H1 (cell line): ENCODE measurements at regions not wholly inside any gene's neighbourhood (a gene's known extent, or its start where the extent isn't known, plus 50 kb on each side); places are given as distances from the start of the nearest gene placed in this dataset.

Experiments used
- CTCF ChIA-PET: fragments of 300-600 bp; sonication (Branson Sonifier 250); formaldehyde crosslinking; loops from one replicate; lab custom pipeline; 2021; ENCODE audit not compliant: partially characterized antibody; lab: Charles Lee
- POLR2A ChIA-PET: fragments of 300-600 bp; sonication (Branson Sonifier 250); formaldehyde crosslinking; loops from one replicate; lab custom pipeline; 2021; ENCODE audit warnings: inconsistent platforms; ENCODE audit not compliant: partially characterized antibody; lab: Charles Lee
- DNase-seq, 2 experiments: peaks; one replicate each; pipeline versions ENCODE4 v3.0.0 to v3.0.0-alpha.2; 2010 to 2022; ENCODE audit warnings: low spot score in 2 of 2, low read depth in 1 of 2, mixed read lengths in 1 of 2
- FAIRE-seq: peaks from 2 replicates; lab custom pipeline; 2011; peaks lifted over from hg19 to GRCh38; lab: Jason Lieb, UNC
- H2AFZ ChIP-seq: 2 replicates; pipeline ENCODE4 v1.8.1; 2012; ENCODE audit warnings: low read length, inconsistent platforms
- H2AK5ac ChIP-seq: 2 replicates; pipeline ENCODE4 v1.6.1; 2013; ENCODE audit warnings: low read depth, low read length
- H2BK120ac ChIP-seq: replicated peaks from 2 replicates; pipeline ENCODE3; 2013; ENCODE audit warnings: low read depth, low read length, inconsistent platforms
- H2BK12ac ChIP-seq: 2 replicates; pipeline ENCODE4 v1.6.1; 2013; ENCODE audit warnings: low read depth, low read length
- H2BK15ac ChIP-seq: 2 replicates; pipeline ENCODE4 v1.6.1; 2013; ENCODE audit warnings: low read length
- H2BK20ac ChIP-seq: 2 replicates; pipeline ENCODE4 v1.6.1; 2013; ENCODE audit warnings: low read length
- H2BK5ac ChIP-seq: 2 replicates; pipeline ENCODE4 v1.6.1; 2013; ENCODE audit warnings: low read depth, low read length
- H3K14ac ChIP-seq: 2 replicates; pipeline ENCODE4 v1.6.1; 2013; ENCODE audit warnings: inconsistent platforms; ENCODE audit not compliant: insufficient read length
- H3K18ac ChIP-seq: 2 replicates; pipeline ENCODE4 v1.6.1; 2013; ENCODE audit warnings: low read length; ENCODE audit errors: extremely low read depth
- H3K23ac ChIP-seq: 2 replicates; pipeline ENCODE4 v1.6.1; 2013; ENCODE audit warnings: inconsistent platforms; ENCODE audit not compliant: insufficient read length
- H3K23me2 ChIP-seq: 2 replicates; pipeline ENCODE4 v1.6.1; 2013; ENCODE audit warnings: low read depth, low read length
- H3K27ac ChIP-seq: 2 replicates; pipeline ENCODE4 v1.6.1; 2011; ENCODE audit warnings: low read depth, low read length, inconsistent platforms
- H3K27me3 ChIP-seq, 4 experiments: replicated peaks in 1 of 4; 1 replicate in 1 of 4; 2 replicates in 3 of 4; pipeline versions ENCODE4 v1.6.1 to v1.8.1; 2011 to 2013; ENCODE audit warnings: low read length in 3 of 4, mild to moderate bottlenecking in 3 of 4, inconsistent platforms in 2 of 4, mixed read lengths in 2 of 4, moderate library complexity in 1 of 4; ENCODE audit not compliant: control insufficient read depth in 3 of 4, insufficient read depth in 3 of 4; ENCODE audit errors: extremely low read depth in 1 of 4
- H3K36me3 ChIP-seq, 4 experiments: 2 replicates each; pipeline versions ENCODE4 v1.6.1 to v1.8.1; 2011 to 2013; ENCODE audit warnings: mild to moderate bottlenecking in 4 of 4, low read length in 3 of 4, moderate library complexity in 2 of 4, control low read depth in 1 of 4, inconsistent platforms in 1 of 4; ENCODE audit not compliant: insufficient read depth in 4 of 4, control insufficient read depth in 2 of 4
- H3K4ac ChIP-seq: replicated peaks from 2 replicates; pipeline ENCODE3; 2013; ENCODE audit warnings: low read length, low read depth, mixed read lengths, inconsistent platforms; ENCODE audit not compliant: insufficient read length
- H3K4me1 ChIP-seq, 4 experiments: replicated peaks in 1 of 4; 1 replicate in 1 of 4; 2 replicates in 3 of 4; pipeline versions ENCODE4 v1.6.1 to v1.8.1; 2011 to 2013; ENCODE audit warnings: low read length in 3 of 4, inconsistent platforms in 2 of 4, mixed read lengths in 1 of 4; ENCODE audit not compliant: insufficient read depth in 4 of 4, control insufficient read depth in 3 of 4
- H3K4me2 ChIP-seq, 2 experiments: 2 replicates each; pipeline versions ENCODE4 v1.6.1 to v1.8.1; 2011 to 2013; ENCODE audit warnings: low read depth in 2 of 2, low read length in 2 of 2, control low read depth in 1 of 2, inconsistent platforms in 1 of 2, mild to moderate bottlenecking in 1 of 2; ENCODE audit not compliant: insufficient read depth in 1 of 2
- H3K4me3 ChIP-seq, 4 experiments: fragments of 200-600, 300-600 bp in 1 of 4; sonication (generic), shearing (Covaris generic), sonication (Bioruptor Twin) in 1 of 4; 2 replicates each; pipeline versions ENCODE4 v1.5.1 to v1.8.1; 2011 to 2016; ENCODE audit warnings: low read length in 4 of 4, low read depth in 3 of 4, control low read depth in 2 of 4, inconsistent platforms in 2 of 4, mild to moderate bottlenecking in 2 of 4, mixed read lengths in 1 of 4, moderate library complexity in 1 of 4; ENCODE audit not compliant: insufficient read depth in 2 of 4; ENCODE audit errors: extremely low read depth in 1 of 4
- H3K56ac ChIP-seq: replicated peaks from 2 replicates; pipeline ENCODE3; 2013; ENCODE audit warnings: low read depth, mild to moderate bottlenecking, mixed read lengths, low read length, inconsistent platforms; ENCODE audit not compliant: insufficient read length
- H3K79me1 ChIP-seq: 2 replicates; pipeline ENCODE4 v1.6.1; 2013; ENCODE audit warnings: low read depth, low read length, control low read depth
- H3K79me2 ChIP-seq, 2 experiments: 2 replicates each; pipeline versions ENCODE4 v1.6.1 to v1.8.1; 2012 to 2013; ENCODE audit warnings: low read length in 2 of 2, mild to moderate bottlenecking in 2 of 2, inconsistent platforms in 1 of 2; ENCODE audit not compliant: insufficient read depth in 2 of 2, control insufficient read depth in 1 of 2
- H3K9ac ChIP-seq, 4 experiments: replicated peaks in 1 of 4; 1 replicate in 1 of 4; 2 replicates in 3 of 4; pipeline versions ENCODE4 v1.6.1 to v1.8.1; 2011 to 2013; ENCODE audit warnings: low read depth in 3 of 4, low read length in 3 of 4, control low read depth in 2 of 4, mild to moderate bottlenecking in 2 of 4, moderate library complexity in 2 of 4, inconsistent platforms in 1 of 4; ENCODE audit errors: extremely low read depth in 1 of 4
- H3K9me3 ChIP-seq, 2 experiments: 2 replicates each; pipeline versions ENCODE4 v1.6.1 to v1.8.1; 2012 to 2013; ENCODE audit warnings: mild to moderate bottlenecking in 2 of 2, moderate library complexity in 2 of 2, control low read depth in 1 of 2, inconsistent platforms in 1 of 2, low read depth in 1 of 2, low read length in 1 of 2, mixed read lengths in 1 of 2; ENCODE audit not compliant: insufficient read depth in 2 of 2
- H4K20me1 ChIP-seq, 2 experiments: replicated peaks in 1 of 2; 2 replicates each; pipeline versions ENCODE3 to v1.8.1; 2011 to 2013; ENCODE audit warnings: inconsistent platforms in 2 of 2, low read length in 2 of 2, mild to moderate bottlenecking in 1 of 2; ENCODE audit not compliant: insufficient read depth in 2 of 2, control insufficient read depth in 1 of 2
- H4K5ac ChIP-seq: 2 replicates; pipeline ENCODE4 v1.6.1; 2013; ENCODE audit warnings: low read length, low read depth, mixed read lengths, inconsistent platforms; ENCODE audit not compliant: insufficient read length
- H4K8ac ChIP-seq: 2 replicates; pipeline ENCODE4 v1.8.0; 2013; ENCODE audit warnings: mild to moderate bottlenecking, moderate library complexity, low read length, inconsistent platforms; ENCODE audit not compliant: insufficient read depth; ENCODE audit errors: extremely low read depth
- H4K91ac ChIP-seq: replicated peaks from 2 replicates; pipeline ENCODE3; 2013; ENCODE audit warnings: low read length, mixed read lengths, inconsistent platforms; ENCODE audit not compliant: insufficient read length
- CTBP2 ChIP-seq: IDR thresholded peaks from 2 replicates; pipeline ENCODE4 v1.7.0; 2011; ENCODE audit warnings: borderline replicate concordance, mild to moderate bottlenecking, moderate library complexity, mixed read lengths, low read length; ENCODE audit not compliant: insufficient read depth, insufficient read length
- EGR1 ChIP-seq: IDR thresholded peaks from 2 replicates; pipeline ENCODE4 v1.6.1; 2011; ENCODE audit warnings: low read depth, low read length, borderline replicate concordance
- EP300 ChIP-seq, 2 experiments: IDR thresholded peaks; 1 replicate in 1 of 2; 2 replicates in 1 of 2; pipeline ENCODE4 v1.6.1; 2011 to 2012; ENCODE audit warnings: low read depth in 2 of 2, low read length in 2 of 2, mild to moderate bottlenecking in 2 of 2, borderline replicate concordance in 1 of 2, inconsistent platforms in 1 of 2, moderate library complexity in 1 of 2
- HDAC2 ChIP-seq, 2 experiments: fragments of 300-600 bp in 1 of 2; sonication (generic) in 1 of 2; IDR thresholded peaks; 2 replicates each; pipeline ENCODE4 v1.6.1; 2011 to 2012; ENCODE audit warnings: low read depth in 2 of 2, low read length in 2 of 2, mild to moderate bottlenecking in 2 of 2, moderate library complexity in 2 of 2, borderline replicate concordance in 1 of 2, inconsistent platforms in 1 of 2
- HDAC6 ChIP-seq: IDR thresholded peaks from one replicate; pipeline ENCODE4 v1.7.1; 2012; ENCODE audit warnings: low read depth, mild to moderate bottlenecking, inconsistent platforms, low read length, moderate library complexity
- JUND ChIP-seq: IDR thresholded peaks from 2 replicates; pipeline ENCODE4 v1.6.1; 2011; ENCODE audit warnings: mild to moderate bottlenecking, improper control_type of control experiment, low read length
- SP2 ChIP-seq: IDR thresholded peaks from 2 replicates; pipeline ENCODE4 v1.6.1; 2012; ENCODE audit warnings: mild to moderate bottlenecking, low read length, inconsistent platforms
- TAF1 ChIP-seq: IDR thresholded peaks from 2 replicates; pipeline ENCODE4 v1.6.1; 2011; ENCODE audit warnings: mild to moderate bottlenecking, low read depth, low read length
- YY1 ChIP-seq: IDR thresholded peaks from 2 replicates; pipeline ENCODE4 v1.6.1; 2011; ENCODE audit warnings: low read depth, mild to moderate bottlenecking, low read length
- WGBS, 2 experiments: shearing (Covaris generic) in 1 of 2; methylation state at CpG; one replicate each; pipeline versions ENCODE4 v1.1.6 to v1.1.7; 2013 to 2015; ENCODE audit warnings: low lambda C conversion rate in 2 of 2, mixed read lengths in 2 of 2, inconsistent platforms in 1 of 2, low coverage in 1 of 2, missing lambda C conversion rate in 1 of 2; ENCODE audit not compliant: insufficient replicate concordance in 2 of 2, insufficient coverage in 1 of 2, insufficient read length in 1 of 2; ENCODE audit errors: extremely low coverage in 1 of 2, missing lambda C conversion rate in 1 of 2; 5-methylcytosine and 5-hydroxymethylcytosine counted together

DNA sequence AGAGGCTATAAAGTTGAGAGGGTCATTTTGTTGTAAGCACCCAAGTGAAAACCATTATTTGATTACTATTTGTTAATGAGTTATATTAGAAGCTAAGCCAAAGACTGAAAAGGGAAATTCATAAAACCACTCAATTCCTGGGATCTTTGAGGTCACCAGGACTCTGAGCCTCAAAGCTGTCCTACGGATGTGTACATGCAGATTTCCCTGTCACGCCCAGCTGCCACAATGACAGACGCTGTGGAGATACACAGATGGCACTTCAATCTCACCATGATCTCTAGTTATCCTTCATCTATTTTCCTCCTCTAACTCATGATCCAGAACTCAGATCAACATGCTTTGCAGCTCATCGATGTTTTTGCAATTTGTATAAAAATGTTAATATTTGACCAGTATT is 403.5 kb upstream of the MIR17HG start:
- Histone ChIP-seq H3K9ac (no peak overlapping the region), H3K23me2 (no peaks in the 10 kb centered on the region), H3K18ac (no peak overlapping the region), H3K14ac (no peak overlapping the region), H3K4me1 (no peaks in the 10 kb centered on the region), H3K9me3 (no peaks in the 10 kb centered on the region), H2BK20ac (no peak overlapping the region), H4K20me1 (no peaks in the 10 kb centered on the region), H3K27ac (no peak overlapping the region), H4K91ac (no peak overlapping the region), H3K36me3 (no peaks in the 10 kb centered on the region), H4K5ac (no peak overlapping the region), H3K4me2 (no peak overlapping the region), H3K4me3 (no peak overlapping the region), H2BK12ac (no peak overlapping the region), H3K79me1 (no peaks in the 10 kb centered on the region), H2BK120ac (no peak overlapping the region), H2AK5ac (no peak overlapping the region), H3K23ac (no peak overlapping the region), H2BK15ac (no peak overlapping the region), H3K56ac (no peak overlapping the region), H3K4ac (no peak overlapping the region), H2AFZ (no peak overlapping the region), H2BK5ac (no peak overlapping the region), H3K27me3 (no peaks in the 10 kb centered on the region), H4K8ac (no peak overlapping the region), H3K79me2 (no peaks in the 10 kb centered on the region)
- TF ChIP-seq TAF1 (no peak), HDAC2 (IDR thresholded peaks at IDR 0.05; ENCODE audit: borderline replicate concordance in 1 of 2, low read depth in 2 of 2, low read length in 2 of 2) (no peak), JUND (no peak), YY1 (no peak), CTBP2 (no peak), HDAC6 (no peak), SP2 (no peak), EP300 (IDR thresholded peaks at IDR 0.05; ENCODE audit: borderline replicate concordance in 1 of 2, low read depth in 2 of 2, low read length in 2 of 2) (no peak), EGR1 (no peak)
- ChIA-PET POLR2A (no interaction called here), CTCF (interaction anchor here (2.6 kb wide), 1 partner anchor 25 kb away, joined by 8 read pairs; no protein-coding TSS in a partner anchor)
- FAIRE-seq (no peak), DNase-seq (no peak)
- 90% methylated on average over 4 of the region's 4 CpGs; no CpG with 5 or more reads in 1 of the 2 experiments for WGBS, 2 experiments
